ENCODE measurements at regions not wholly inside any gene's neighbourhood (a gene's known extent, or its start where the extent isn't known, plus 50 kb on each side); places are given as distances from the start of the nearest gene placed in this dataset.

- H3K9me3 ChIP-seq (ENCODE audit: control insufficient read depth in 4 of 4, low read length in 3 of 4) = no peaks in the 10 kb centered on the region
- DNase-seq (ENCODE audit: low spot score) = no peak
- H3K27ac ChIP-seq (ENCODE audit: low read depth in 1 of 2, low read length in 2 of 2) = no peak overlapping the region
- no peaks in the 10 kb centered on the region for H3K4me1 ChIP-seq (ENCODE audit: control insufficient read depth in 4 of 4, insufficient read depth in 4 of 4, low read length in 3 of 4)
- H3K9ac ChIP-seq (ENCODE audit: low read depth in 1 of 2, low read length in 2 of 2) = no peak overlapping the region
- WGBS = 88% methylated on average over 9 of the region's 9 CpGs
- H3K4me3 ChIP-seq (ENCODE audit: low read depth in 1 of 3, low read length in 3 of 3) = no peak overlapping the region
- no peaks in the 10 kb centered on the region for H3K36me3 ChIP-seq (ENCODE audit: control insufficient read depth in 4 of 4, insufficient read depth in 3 of 4, low read depth in 1 of 4, low read length in 3 of 4)
- no peaks in the 10 kb centered on the region for H3K27me3 ChIP-seq (ENCODE audit: control insufficient read depth in 4 of 4, insufficient read depth in 4 of 4, low read length in 3 of 4)
- no peak for TF ChIP-seq MAX (IDR thresholded peaks at IDR 0.05)
- TF ChIP-seq YY1 (IDR thresholded peaks at IDR 0.05) = no peak
- TF ChIP-seq EGR1 (IDR thresholded peaks at IDR 0.05; ENCODE audit: low read depth in 2 of 2) = no peak
- TF ChIP-seq FOXA1 (IDR thresholded peaks at IDR 0.05) = no peak
- TF ChIP-seq ZBTB33 (IDR thresholded peaks at IDR 0.05) = no peak
- no peak for TF ChIP-seq REST (IDR thresholded peaks at IDR 0.05)
- no peak for TF ChIP-seq HNF4A (conservative IDR thresholded peaks at IDR 0.05)
- TF ChIP-seq ATF3 (IDR thresholded peaks at IDR 0.05) = no peak
- TF ChIP-seq NR2F2 (IDR thresholded peaks at IDR 0.05) = no peak
- no peak for TF ChIP-seq SP1 (IDR thresholded peaks at IDR 0.05)
- TF ChIP-seq RXRA (IDR thresholded peaks at IDR 0.05) = no peak
- TF ChIP-seq HNF4G (IDR thresholded peaks at IDR 0.05) = no peak
Measured at GRCh38 chr18:69217196-69218000, 183.3 kb upstream of the DOK6 start.

GRCh38 chr18:69220529-69220928 lies 180.2 kb upstream of the DOK6 start:
- no peak overlapping the region for H3K4me3 ChIP-seq (ENCODE audit: low read depth in 1 of 3, low read length in 3 of 3)
- H3K9ac ChIP-seq (ENCODE audit: low read depth in 1 of 2, low read length in 2 of 2) = no peak overlapping the region
- no peaks in the 10 kb centered on the region for H3K9me3 ChIP-seq (ENCODE audit: control insufficient read depth in 4 of 4, low read length in 3 of 4)
- no peak overlapping the region for H3K27ac ChIP-seq (ENCODE audit: low read depth in 1 of 2, low read length in 2 of 2)
- H3K36me3 ChIP-seq (ENCODE audit: control insufficient read depth in 4 of 4, insufficient read depth in 3 of 4, low read depth in 1 of 4, low read length in 3 of 4) = no peaks in the 10 kb centered on the region
- H3K4me1 ChIP-seq (ENCODE audit: control insufficient read depth in 4 of 4, insufficient read depth in 4 of 4, low read length in 3 of 4) = no peaks in the 10 kb centered on the region
- H3K27me3 ChIP-seq (ENCODE audit: control insufficient read depth in 4 of 4, insufficient read depth in 4 of 4, low read length in 3 of 4) = no peaks in the 10 kb centered on the region
- no peak for DNase-seq (ENCODE audit: low spot score)
- WGBS = 76% methylated on average over 6 of the region's 6 CpGs
- no peak for TF ChIP-seq HNF4G (IDR thresholded peaks at IDR 0.05)
- no peak for TF ChIP-seq CTCF (IDR thresholded peaks at IDR 0.05; ENCODE audit: low read depth, low read length, missing input control)
- no peak for TF ChIP-seq REST (IDR thresholded peaks at IDR 0.05)
- no peak for TF ChIP-seq RXRA (IDR thresholded peaks at IDR 0.05)
- TF ChIP-seq FOXA2 (IDR thresholded peaks at IDR 0.05) = no peak
- TF ChIP-seq NR2F2 (IDR thresholded peaks at IDR 0.05) = no peak
- no peak for TF ChIP-seq SP1 (IDR thresholded peaks at IDR 0.05)
- no peak for TF ChIP-seq GABPA (IDR thresholded peaks at IDR 0.05 in 1 of 2, conservative IDR thresholded peaks at IDR 0.05 in 1 of 2)
- TF ChIP-seq ZBTB33 (IDR thresholded peaks at IDR 0.05) = no peak
- no peak for TF ChIP-seq RAD21 (IDR thresholded peaks at IDR 0.05)
- no peak for TF ChIP-seq ATF3 (IDR thresholded peaks at IDR 0.05)
- TF ChIP-seq YY1 (IDR thresholded peaks at IDR 0.05) = no peak
- TF ChIP-seq HNF4A (conservative IDR thresholded peaks at IDR 0.05) = no peak
